CD4-positive, CD25-positive, alpha-beta regulatory T cell (primary cell): ENCODE measurements at regions not wholly inside any gene's neighbourhood (a gene's known extent, or its start where the extent isn't known, plus 50 kb on each side); places are given as distances from the start of the nearest gene placed in this dataset.

Experiments
- ATAC-seq, 2 donors: fragments of 150-1000 bp; cut with Tn5 transposase; one replicate each; pipeline ENCODE4 v1.10.0; 2021; ENCODE audit warnings: low read depth in 2 of 2, moderate number of reproducible peaks in 2 of 2, moderate library complexity in 1 of 2
- DNase-seq, 3 donors: peaks; one replicate each; pipeline versions ENCODE4 v3.0.0 to v3.0.0-alpha.2; 2012 to 2022; ENCODE audit warnings: mixed read lengths in 1 of 3
- H3K27ac ChIP-seq: one replicate; pipeline ENCODE4 v1.7.0; 2013; ENCODE audit warnings: mild to moderate bottlenecking, low read length; ENCODE audit not compliant: insufficient read depth, poor library complexity, severe bottlenecking
- H3K27me3 ChIP-seq: one replicate; pipeline ENCODE4 v1.7.0; 2013; ENCODE audit warnings: low read length; ENCODE audit not compliant: control insufficient read depth, insufficient read depth
- H3K36me3 ChIP-seq: one replicate; pipeline ENCODE4 v1.7.0; 2013; ENCODE audit warnings: mild to moderate bottlenecking, low read length, moderate library complexity; ENCODE audit not compliant: control insufficient read depth, insufficient read depth
- H3K4me1 ChIP-seq: 2 replicates; pipeline ENCODE4 v1.7.0; 2013; ENCODE audit warnings: mild to moderate bottlenecking, low read length; ENCODE audit not compliant: insufficient read depth, control insufficient read depth, poor library complexity, severe bottlenecking
- H3K4me3 ChIP-seq: one replicate; pipeline ENCODE4 v1.7.0; 2013; ENCODE audit warnings: low read depth, mild to moderate bottlenecking, low read length, moderate library complexity
- H3K9me3 ChIP-seq, 2 experiments: 1 replicate in 1 of 2; 2 replicates in 1 of 2; pipeline ENCODE4 v1.7.0; 2013; ENCODE audit warnings: low read length in 2 of 2, mild to moderate bottlenecking in 1 of 2, moderate library complexity in 1 of 2; ENCODE audit not compliant: control insufficient read depth in 2 of 2
- H3K27ac Mint-ChIP-seq, 3 donors: one replicate each; pipeline ENCODE4 v1.8.0; 2020 to 2022; ENCODE audit warnings: mild to moderate bottlenecking in 3 of 3, mixed read lengths in 3 of 3, moderate library complexity in 2 of 3
- H3K27me3 Mint-ChIP-seq: one replicate; pipeline ENCODE4 v1.8.0; 2022; ENCODE audit warnings: mild to moderate bottlenecking, mixed read lengths
- H3K36me3 Mint-ChIP-seq: one replicate; pipeline ENCODE4 v1.8.0; 2020; ENCODE audit warnings: mixed read lengths
- H3K4me1 Mint-ChIP-seq, 4 donors: one replicate each; pipeline ENCODE4 v1.8.0; 2020 to 2022; ENCODE audit warnings: mixed read lengths in 4 of 4, mild to moderate bottlenecking in 1 of 4
- H3K4me3 Mint-ChIP-seq, 4 donors: one replicate each; pipeline ENCODE4 v1.8.0; 2020 to 2022; ENCODE audit warnings: mild to moderate bottlenecking in 4 of 4, mixed read lengths in 4 of 4, moderate library complexity in 3 of 4
- H3K9me3 Mint-ChIP-seq, 7 donors: one replicate each; pipeline ENCODE4 v1.8.0; 2020 to 2022; ENCODE audit warnings: mixed read lengths in 7 of 7, mild to moderate bottlenecking in 3 of 7, moderate library complexity in 2 of 7

DNA sequence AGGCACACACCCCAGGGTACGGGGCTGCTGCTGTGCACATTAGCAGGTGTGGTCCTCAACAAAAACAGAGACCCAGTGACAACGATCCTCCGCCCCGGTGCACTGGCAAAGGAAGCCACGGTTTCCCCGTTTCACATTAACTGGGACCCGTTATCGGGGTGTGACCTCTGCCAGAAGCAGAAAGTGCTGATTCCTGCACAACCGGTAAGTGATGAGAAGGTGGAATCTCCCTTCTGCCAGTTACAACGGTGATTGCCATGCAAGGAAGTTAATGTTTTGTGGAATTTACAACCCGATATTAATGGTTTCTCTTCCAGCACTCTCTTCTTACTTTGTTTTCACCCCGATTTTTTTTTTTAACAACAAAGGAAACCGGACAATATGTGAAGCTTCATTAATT lies 294.9 kb upstream of the IRX1 start:
- H3K9me3 Mint-ChIP-seq, result peaks cover 0 to 9% (median 4%) of the 10 kb centered on the region in 7 donors
- H3K27me3 ChIP-seq, result no peaks in the 10 kb centered on the region
- no peaks in the 10 kb centered on the region for H3K4me1 ChIP-seq
- H3K4me3 ChIP-seq, result no peak overlapping the region
- ATAC-seq (no peak), DNase-seq (no peak)
- H3K9me3 ChIP-seq, result no peaks in the 10 kb centered on the region
- no peak overlapping the region for H3K27ac Mint-ChIP-seq
- H3K27ac ChIP-seq, result no peak overlapping the region
- no peak overlapping the region for H3K4me3 Mint-ChIP-seq
- H3K36me3 ChIP-seq, result no peaks in the 10 kb centered on the region
- no peaks in the 10 kb centered on the region for H3K36me3 Mint-ChIP-seq
- no peaks in the 10 kb centered on the region for H3K4me1 Mint-ChIP-seq
- no peaks in the 10 kb centered on the region for H3K27me3 Mint-ChIP-seq

GRCh38 chr5:3299441-3299840 lies 296.2 kb upstream of the IRX1 start:
- peaks cover 0 to 7% (median 3%) of the 10 kb centered on the region in 7 donors for H3K9me3 Mint-ChIP-seq
- no peaks in the 10 kb centered on the region for H3K27me3 Mint-ChIP-seq
- Histone ChIP-seq H3K27me3 (no peaks in the 10 kb centered on the region), H3K27ac (no peak overlapping the region), H3K9me3 (peaks cover 0 to 3% of the 10 kb centered on the region in 2 experiments), H3K4me3 (no peak overlapping the region), H3K4me1 (no peaks in the 10 kb centered on the region), H3K36me3 (no peaks in the 10 kb centered on the region)
- no peak overlapping the region for H3K4me3 Mint-ChIP-seq
- H3K36me3 Mint-ChIP-seq, result no peaks in the 10 kb centered on the region
- no peak overlapping the region for H3K27ac Mint-ChIP-seq
- no peak for DNase-seq
- no peaks in the 10 kb centered on the region for H3K4me1 Mint-ChIP-seq
- ATAC-seq, result no peak

DNA sequence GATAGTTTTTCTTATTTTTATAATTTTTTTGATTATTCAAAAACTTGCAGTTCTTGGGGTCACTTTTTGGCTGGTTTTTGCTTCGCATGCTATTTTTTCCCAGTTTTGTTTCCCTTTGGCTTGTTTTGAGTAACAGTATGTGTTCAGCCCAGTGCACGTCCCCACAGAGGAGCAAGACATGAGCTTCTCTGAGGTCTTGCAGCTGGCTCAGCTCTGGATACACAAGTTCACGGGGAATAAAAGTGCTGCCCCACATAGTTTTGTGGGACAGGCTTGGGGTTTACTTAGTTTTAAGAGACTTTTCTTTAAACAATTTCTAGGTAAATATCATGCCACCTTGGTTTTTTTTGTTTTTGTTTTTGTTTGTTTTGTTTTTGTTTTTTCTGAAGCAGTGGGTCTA lies 297.8 kb upstream of the IRX1 start:
- Histone ChIP-seq H3K4me3 (no peak overlapping the region), H3K36me3 (no peaks in the 10 kb centered on the region), H3K27me3 (no peaks in the 10 kb centered on the region), H3K27ac (no peak overlapping the region), H3K4me1 (no peaks in the 10 kb centered on the region), H3K9me3 (peaks cover 0 to 3% of the 10 kb centered on the region in 2 experiments)
- H3K4me1 Mint-ChIP-seq, result no peaks in the 10 kb centered on the region
- ATAC-seq, result no peak
- H3K4me3 Mint-ChIP-seq, result no peak overlapping the region
- H3K9me3 Mint-ChIP-seq, result peaks cover 0 to 11% (median 4%) of the 10 kb centered on the region in 7 donors
- no peaks in the 10 kb centered on the region for H3K36me3 Mint-ChIP-seq
- H3K27ac Mint-ChIP-seq, result no peak overlapping the region
- DNase-seq, result no peak
- H3K27me3 Mint-ChIP-seq, result no peaks in the 10 kb centered on the region

DNA sequence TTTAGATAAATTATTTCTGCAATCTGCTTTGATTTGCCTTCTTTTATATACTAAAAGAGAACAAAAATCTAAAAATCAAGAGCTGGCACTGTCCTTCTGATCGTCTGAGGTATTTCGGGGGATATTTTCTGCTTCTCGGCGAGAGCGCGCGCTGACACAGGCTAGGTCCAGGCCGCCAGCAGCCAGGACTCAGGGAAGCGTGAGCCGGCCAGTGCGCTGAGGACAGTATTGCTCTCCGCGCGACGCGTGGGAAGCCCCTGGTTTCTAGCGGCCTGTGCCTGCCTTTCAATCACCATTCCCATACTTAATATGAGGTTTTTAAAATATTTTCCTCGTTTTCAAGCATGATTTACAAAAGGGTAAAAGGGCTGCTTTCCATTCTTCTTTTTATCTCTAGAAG lies 307.3 kb upstream of the IRX1 start:
- ATAC-seq (no peak), DNase-seq (no peak)
- Mint-ChIP-seq H3K4me1 (no peaks in the 10 kb centered on the region), H3K9me3 (peaks cover 0 to 6% (median 2%) of the 10 kb centered on the region in 7 donors), H3K27me3 (no peaks in the 10 kb centered on the region), H3K36me3 (no peaks in the 10 kb centered on the region), H3K27ac (no peak overlapping the region), H3K4me3 (no peak overlapping the region)
- no peaks in the 10 kb centered on the region for H3K27me3 ChIP-seq
- H3K36me3 ChIP-seq, result no peaks in the 10 kb centered on the region
- H3K4me1 ChIP-seq, result no peaks in the 10 kb centered on the region
- H3K9me3 ChIP-seq, result no peaks in the 10 kb centered on the region
- no peak overlapping the region for H3K27ac ChIP-seq
- no peak overlapping the region for H3K4me3 ChIP-seq

DNA sequence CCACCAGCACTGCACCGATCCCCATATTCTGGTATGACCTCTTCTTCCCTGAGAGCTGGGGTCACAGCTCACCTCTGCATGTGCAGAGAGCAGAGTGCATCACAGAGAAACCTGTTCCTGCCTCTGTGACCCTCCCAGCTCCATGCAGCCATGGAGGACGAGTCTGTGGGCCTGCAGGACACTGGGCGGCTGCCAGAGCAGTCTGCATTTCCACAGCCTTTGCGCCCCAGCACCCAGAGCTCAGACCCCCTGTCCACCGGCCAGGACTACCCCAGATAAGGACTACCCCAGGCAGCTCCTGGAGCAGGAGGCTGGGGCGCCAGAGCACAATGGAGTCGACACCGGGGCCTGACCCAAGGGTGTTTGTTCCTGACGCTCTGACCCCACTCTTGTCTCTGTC lies 308.1 kb upstream of the IRX1 start:
- peaks cover 0 to 6% (median 3%) of the 10 kb centered on the region in 7 donors for H3K9me3 Mint-ChIP-seq
- H3K4me1 Mint-ChIP-seq, result no peaks in the 10 kb centered on the region
- no peaks in the 10 kb centered on the region for H3K4me1 ChIP-seq
- H3K36me3 Mint-ChIP-seq, result no peaks in the 10 kb centered on the region
- DNase-seq (no peak), ATAC-seq (no peak)
- no peak overlapping the region for H3K27ac ChIP-seq
- H3K4me3 Mint-ChIP-seq, result no peak overlapping the region
- no peaks in the 10 kb centered on the region for H3K27me3 ChIP-seq
- H3K27me3 Mint-ChIP-seq, result no peaks in the 10 kb centered on the region
- no peak overlapping the region for H3K4me3 ChIP-seq
- H3K36me3 ChIP-seq, result no peaks in the 10 kb centered on the region
- no peaks in the 10 kb centered on the region for H3K9me3 ChIP-seq
- H3K27ac Mint-ChIP-seq, result no peak overlapping the region

DNA sequence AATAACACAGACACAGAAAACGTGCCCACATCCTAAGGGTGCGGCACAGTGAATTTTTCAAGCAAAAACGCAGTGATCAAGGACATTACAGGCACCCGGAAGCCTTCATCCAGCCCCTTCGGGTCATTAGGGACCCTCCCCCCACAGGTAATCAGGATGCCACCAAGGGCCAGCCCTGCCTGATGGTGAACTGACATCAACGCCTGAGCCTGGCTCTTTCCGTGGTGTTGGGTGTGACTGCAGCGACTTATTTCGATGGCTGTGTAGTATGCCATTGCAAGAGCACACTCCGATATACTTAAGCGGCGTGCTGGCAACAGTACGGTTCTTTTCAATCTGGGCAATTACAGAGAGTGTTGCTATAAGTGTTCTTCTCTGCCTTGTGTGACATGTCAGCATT lies 310.0 kb upstream of the IRX1 start:
- DNase-seq (no peak), ATAC-seq (no peak)
- H3K27ac ChIP-seq, result no peak overlapping the region
- Mint-ChIP-seq H3K36me3 (no peaks in the 10 kb centered on the region), H3K9me3 (peaks cover 0 to 6% (median 2%) of the 10 kb centered on the region in 7 donors), H3K4me1 (no peaks in the 10 kb centered on the region), H3K4me3 (no peak overlapping the region), H3K27ac (no peak overlapping the region), H3K27me3 (no peaks in the 10 kb centered on the region)
- H3K9me3 ChIP-seq, result peaks cover 0 to 2% of the 10 kb centered on the region in 2 experiments
- H3K36me3 ChIP-seq, result no peaks in the 10 kb centered on the region
- H3K4me1 ChIP-seq, result no peaks in the 10 kb centered on the region
- no peak overlapping the region for H3K4me3 ChIP-seq
- H3K27me3 ChIP-seq, result no peaks in the 10 kb centered on the region

DNA sequence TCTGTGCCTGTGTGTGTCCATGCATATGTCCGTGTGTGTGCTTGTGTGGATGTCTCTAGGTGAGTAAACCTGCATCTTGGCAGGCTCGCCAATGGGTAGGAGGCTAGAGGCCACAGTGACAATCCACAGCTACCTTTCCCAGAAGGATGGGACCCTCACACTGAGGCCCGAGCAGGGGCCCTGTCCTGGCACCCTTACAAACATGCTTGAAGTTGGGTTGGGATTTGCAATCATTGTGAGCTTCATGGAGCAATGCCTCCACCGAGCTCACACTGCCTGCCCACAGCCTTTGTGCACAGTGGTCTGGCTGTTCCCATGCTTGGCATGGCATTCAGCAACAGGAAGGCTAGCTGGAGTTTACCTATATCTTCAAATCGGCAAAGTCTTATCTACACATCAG lies 311.1 kb upstream of the IRX1 start:
- H3K4me1 Mint-ChIP-seq, result no peaks in the 10 kb centered on the region
- H3K36me3 Mint-ChIP-seq, result no peaks in the 10 kb centered on the region
- H3K9me3 ChIP-seq, result peaks cover 0 to 2% of the 10 kb centered on the region in 2 experiments
- H3K36me3 ChIP-seq, result no peaks in the 10 kb centered on the region
- ATAC-seq (no peak), DNase-seq (no peak)
- no peaks in the 10 kb centered on the region for H3K27me3 ChIP-seq
- peaks cover 0 to 13% (median 2%) of the 10 kb centered on the region in 7 donors for H3K9me3 Mint-ChIP-seq
- no peak overlapping the region for H3K27ac ChIP-seq
- H3K27me3 Mint-ChIP-seq, result no peaks in the 10 kb centered on the region
- H3K27ac Mint-ChIP-seq, result no peak overlapping the region
- H3K4me3 ChIP-seq, result no peak overlapping the region
- no peaks in the 10 kb centered on the region for H3K4me1 ChIP-seq
- no peak overlapping the region for H3K4me3 Mint-ChIP-seq

DNA sequence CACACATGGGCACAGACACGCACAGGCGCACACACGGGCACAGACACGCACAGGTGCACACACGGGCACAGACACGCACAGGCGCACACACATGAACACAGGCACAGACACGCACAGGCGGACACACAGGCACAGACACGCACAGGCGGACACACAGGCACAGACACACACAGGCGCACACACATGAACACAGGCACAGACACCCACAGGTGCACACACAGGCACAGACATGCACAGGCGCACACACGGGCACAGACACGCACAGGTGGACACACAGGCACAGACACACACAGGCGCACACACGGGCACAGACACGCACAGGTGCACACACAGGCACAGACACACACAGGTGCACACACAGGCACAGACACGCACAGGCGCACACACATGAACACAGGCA lies 312.8 kb upstream of the IRX1 start:
- Histone ChIP-seq H3K27ac (no peak overlapping the region), H3K36me3 (no peaks in the 10 kb centered on the region), H3K27me3 (no peaks in the 10 kb centered on the region), H3K4me3 (no peak overlapping the region), H3K4me1 (no peaks in the 10 kb centered on the region), H3K9me3 (peaks cover 0 to 2% of the 10 kb centered on the region in 2 experiments)
- Mint-ChIP-seq H3K27me3 (no peaks in the 10 kb centered on the region), H3K9me3 (peaks cover 0 to 14% (median under 1%) of the 10 kb centered on the region in 7 donors), H3K4me3 (no peak overlapping the region), H3K27ac (no peak overlapping the region), H3K4me1 (no peaks in the 10 kb centered on the region), H3K36me3 (no peaks in the 10 kb centered on the region)
- DNase-seq (no peak), ATAC-seq (no peak)
